Stimulated activated CD4-positive, alpha-beta T cell treated with anti-CD3 and anti-CD28 coated beads, Interleukin-12 subunit alpha, Interleukin-12 subunit beta, amount 100 ng/mL, for 24 hours (primary cell): ENCODE measurements at regions not wholly inside any gene's neighbourhood (a gene's known extent, or its start where the extent isn't known, plus 50 kb on each side); places are given as distances from the start of the nearest gene placed in this dataset.

Experiments
- DNase-seq, 2 experiments: peaks; one replicate each; pipeline ENCODE4 v3.0.0-alpha.2; 2020; ENCODE audit warnings: low read depth in 2 of 2

DNA sequence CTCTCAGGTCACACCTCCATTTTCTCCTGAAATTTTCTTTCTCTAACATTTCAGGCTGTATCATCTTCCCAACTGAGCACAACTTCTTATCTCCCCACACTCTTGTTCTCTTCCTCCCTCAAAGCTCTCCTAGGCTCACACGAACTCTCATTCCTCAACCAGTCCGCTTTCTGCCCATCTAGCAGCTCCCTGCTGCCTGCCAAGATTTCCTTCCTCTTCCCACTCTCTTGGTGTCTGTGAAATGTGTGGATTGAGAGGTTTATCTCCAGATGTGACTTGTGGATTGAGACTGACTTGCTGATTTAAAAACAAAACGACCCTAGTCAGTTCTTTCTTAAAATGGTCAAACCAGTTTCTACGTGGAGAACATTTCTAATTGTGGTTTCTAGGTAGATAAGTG, 106.3 kb downstream of the MTNR1B start:
- no peak for DNase-seq

DNA sequence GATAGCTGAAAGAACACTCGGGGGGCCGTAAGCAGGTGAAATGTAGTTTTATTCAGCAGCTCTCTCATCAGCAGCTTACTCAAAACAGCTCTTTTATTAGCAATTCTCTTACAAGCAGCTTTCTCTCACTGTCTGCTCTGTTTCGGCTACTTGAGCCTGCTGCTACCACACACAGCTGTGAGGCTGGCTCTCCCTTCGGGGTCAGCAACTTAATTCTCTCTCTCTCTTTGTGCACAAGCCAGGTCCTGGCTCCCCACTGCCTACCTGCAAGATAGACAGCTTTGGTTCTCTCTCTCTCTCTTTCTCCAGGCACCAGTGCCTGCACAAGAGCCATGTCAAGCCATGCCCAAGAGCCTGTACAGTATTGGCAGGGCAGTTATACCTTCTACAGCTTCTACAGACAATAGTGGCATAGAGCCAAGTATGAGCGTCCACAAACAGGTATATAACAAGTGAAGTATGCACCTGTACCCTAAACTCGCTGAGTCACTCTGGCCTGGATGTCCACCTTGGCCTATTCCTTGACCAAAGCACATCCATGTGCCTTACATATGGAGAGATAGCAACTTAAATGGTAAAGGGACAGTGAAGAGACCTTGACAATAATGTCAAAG, 110.8 kb downstream of the MTNR1B start:
- DNase-seq: no peak

GRCh38 chr11:93081694-93082093, 112.2 kb downstream of the MTNR1B start:
- no peak for DNase-seq

DNA sequence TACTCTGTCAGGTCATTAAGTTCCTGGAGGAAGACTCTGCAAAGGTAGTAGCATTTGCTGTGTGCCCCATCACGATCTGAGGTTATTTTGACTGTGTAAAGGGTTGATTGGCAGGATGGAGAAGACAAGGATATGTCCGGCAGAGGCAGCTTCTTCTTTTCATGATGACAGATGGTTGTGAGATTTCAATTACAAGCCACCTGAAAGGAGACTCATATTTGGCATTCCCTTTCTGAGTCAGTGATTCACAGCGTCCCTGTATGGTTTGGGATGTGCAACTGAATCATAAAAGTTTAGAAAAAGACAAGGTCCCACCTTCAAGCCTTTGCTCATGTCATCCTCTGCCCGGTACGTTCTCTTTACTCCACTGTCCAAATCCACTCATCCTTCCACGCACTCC, 113.4 kb downstream of the MTNR1B start:
- no peak for DNase-seq

DNA sequence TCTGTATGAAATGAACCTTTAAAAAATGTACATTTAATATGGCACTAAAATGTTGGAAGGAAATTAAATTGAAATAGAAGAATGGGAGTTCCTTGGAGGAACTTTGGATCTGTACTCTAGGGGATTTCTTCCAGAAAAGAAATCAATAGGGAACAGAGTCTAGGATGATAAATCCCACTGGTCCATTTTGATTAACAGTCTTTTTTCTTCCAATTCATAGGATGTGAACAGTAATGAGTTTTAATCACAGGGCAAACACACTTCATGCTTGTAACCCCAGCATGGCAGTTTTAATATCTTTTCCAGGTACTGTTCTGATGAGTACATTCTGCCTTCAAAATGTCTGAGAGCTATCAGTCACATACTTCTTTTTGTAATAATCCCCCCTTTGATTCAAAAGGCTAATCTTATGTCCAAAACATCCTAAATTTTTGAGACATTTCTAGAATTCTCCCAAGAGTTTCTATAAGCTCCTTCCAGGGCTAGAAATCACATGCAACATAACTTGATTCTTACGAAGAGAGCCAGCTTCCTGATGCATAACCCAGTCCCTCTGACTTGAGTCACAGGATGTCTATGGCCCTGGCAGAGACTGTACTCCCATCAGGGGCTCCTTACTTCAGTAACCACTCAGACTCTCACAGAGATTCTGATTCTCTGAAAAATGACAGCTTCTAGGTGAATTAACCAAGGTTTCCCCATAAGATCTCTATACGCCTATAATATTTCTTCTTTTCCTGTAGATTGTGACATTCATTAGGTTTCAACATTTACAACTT, 112.9 kb downstream of the SLC36A4 start:
- no peak for DNase-seq

DNA sequence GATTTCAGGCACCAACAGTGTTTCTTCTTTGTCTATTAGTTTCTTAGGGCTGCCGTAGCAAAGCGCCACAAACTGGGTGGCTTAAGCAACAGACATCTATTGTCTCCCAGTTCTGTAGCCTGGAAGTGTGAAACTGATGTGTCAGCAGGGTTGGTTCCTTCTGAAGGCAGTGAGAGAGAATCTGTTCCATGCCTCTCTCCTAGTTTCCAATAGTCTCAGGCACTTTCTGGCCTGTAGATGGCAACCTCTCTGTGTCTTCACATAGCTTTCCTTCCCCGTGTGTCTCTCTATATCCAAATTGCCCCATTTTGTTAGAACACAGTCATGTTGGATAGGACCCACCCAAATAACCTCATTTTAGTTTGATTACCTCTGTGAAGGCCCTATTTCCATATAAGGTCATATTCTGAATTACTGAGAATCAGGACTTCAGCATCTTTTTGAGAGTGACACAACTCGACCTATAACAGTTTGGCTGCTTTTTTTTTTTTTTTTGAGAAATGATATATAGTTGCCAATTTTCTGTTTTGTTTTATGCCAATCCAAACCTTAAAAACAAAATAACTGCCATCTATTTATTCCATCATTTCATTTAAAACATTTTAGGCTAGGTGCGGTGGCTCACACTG, 108.2 kb downstream of the SLC36A4 start:
- no peak for DNase-seq
